ENCODE measurements at regions not wholly inside any gene's neighbourhood (a gene's known extent, or its start where the extent isn't known, plus 50 kb on each side); places are given as distances from the start of the nearest gene placed in this dataset.
"Not testable (repeated sequence)": the region's sequence is repeated elsewhere in the genome, so short reads cannot be mapped to it uniquely, and the experiment has no call there.

GRCh38 chr9:38125889-38126288 is 56.9 kb upstream of the SHB start:
- ATAC-seq: no peak
- intact Hi-C loops (cut with DNase I): loop anchor here in 1 of 10 donors (10.0 kb wide), 1 partner anchor 89 kb away; no protein-coding TSS in a partner anchor
- DNase-seq: no peak
- H3K9me3 ChIP-seq: no peaks in the 10 kb centered on the region
- no peak for TF ChIP-seq CTCF (IDR thresholded peaks at IDR 0.05)
- TF ChIP-seq POLR2A (IDR thresholded peaks at IDR 0.05): no peak
- WGBS, 4 donors: 79 to 91% (median 83%) methylated on average over 7 of the region's 7 CpGs
- H3K4me3 ChIP-seq: no peak overlapping the region
- no peaks in the 10 kb centered on the region for H3K4me1 ChIP-seq
- H3K27ac ChIP-seq: no peak overlapping the region
- H3K36me3 ChIP-seq: no peaks in the 10 kb centered on the region
- peaks cover 0 to 3% (median 0%) of the 10 kb centered on the region in 9 donors for H3K27me3 ChIP-seq

GRCh38 chr9:38123359-38123758 is 54.3 kb upstream of the SHB start:
- not testable (repeated sequence) for H3K27ac ChIP-seq, H3K4me1 ChIP-seq, H3K9me3 ChIP-seq, DNase-seq, ATAC-seq, H3K36me3 ChIP-seq, H3K4me3 ChIP-seq, H3K27me3 ChIP-seq
- 83 to 95% (median 87%) methylated on average over 1 of the region's 1 CpG for WGBS, 4 donors
- intact Hi-C loops (cut with DNase I): loop anchor here in 1 of 10 donors (10.0 kb wide), 1 partner anchor 91 kb away; no protein-coding TSS in a partner anchor

GRCh38 chr9:38120961-38121360 is 51.9 kb upstream of the SHB start:
- no peak for TF ChIP-seq POLR2A (IDR thresholded peaks at IDR 0.05)
- TF ChIP-seq CTCF (IDR thresholded peaks at IDR 0.05): no peak
- 81 to 88% (median 87%) methylated on average over 5 to 6 of the region's 6 CpGs for WGBS, 4 donors
- intact Hi-C loops (cut with DNase I): loop anchor here in 1 of 10 donors (10.0 kb wide), 1 partner anchor 94 kb away; no protein-coding TSS in a partner anchor

GRCh38 chr9:38119560-38120236 is 50.7 kb upstream of the SHB start:
- intact Hi-C loops (cut with DNase I): loop anchor here in 2 of 10 donors (10.0 kb wide), 2 partner anchors 95 to 135 kb away; no protein-coding TSS in a partner anchor
- H3K9me3 ChIP-seq: no peaks in the 10 kb centered on the region
- H3K27ac ChIP-seq: no peak overlapping the region
- H3K4me3 ChIP-seq: no peak overlapping the region
- H3K27me3 ChIP-seq: peaks cover 0 to 9% (median 0%) of the 10 kb centered on the region in 9 donors
- TF ChIP-seq POLR2A (IDR thresholded peaks at IDR 0.05) (no peak), CTCF (IDR thresholded peaks at IDR 0.05) (no peak)
- DNase-seq (no peak), ATAC-seq (no peak)
- WGBS, 4 donors: 76 to 86% (median 76%) methylated on average over 5 of the region's 5 CpGs
- no peaks in the 10 kb centered on the region for H3K4me1 ChIP-seq
- H3K36me3 ChIP-seq: no peaks in the 10 kb centered on the region

More at GRCh38 chr9:38120961-38121360, 51.9 kb upstream of the SHB start:
- DNase-seq (no peak), ATAC-seq (no peak)
- H3K9me3 ChIP-seq: no peaks in the 10 kb centered on the region
- no peaks in the 10 kb centered on the region for H3K36me3 ChIP-seq
- H3K27ac ChIP-seq: no peak overlapping the region
- no peaks in the 10 kb centered on the region for H3K4me1 ChIP-seq
- H3K27me3 ChIP-seq: peaks cover 0 to 3% (median 0%) of the 10 kb centered on the region in 9 donors
- H3K4me3 ChIP-seq: no peak overlapping the region
